Spleen (tissue), 11 donors: ENCODE measurements at regions not wholly inside any gene's neighbourhood (a gene's known extent, or its start where the extent isn't known, plus 50 kb on each side); places are given as distances from the start of the nearest gene placed in this dataset.

Experiments
- DNase-seq: peaks from one replicate; pipeline ENCODE4 v3.0.0-alpha.2; 2020
- H3K27ac ChIP-seq, 8 donors: fragments of 200-600 bp; sonication (generic) in 7 of 8; 1 replicate in 4 of 8; 2 replicates in 4 of 8; pipeline versions ENCODE4 v1.5.0 to v1.8.0; 2016 to 2021; ENCODE audit warnings: inconsistent platforms in 4 of 8, mild to moderate bottlenecking in 4 of 8, moderate library complexity in 1 of 8
- H3K27me3 ChIP-seq, 7 donors: fragments of 200-600 bp; sonication (generic) in 6 of 7; replicated peaks in 1 of 7; 1 replicate in 4 of 7; 2 replicates in 3 of 7; pipeline versions ENCODE4 v1.5.0 to v1.8.0; 2016 to 2021; ENCODE audit warnings: inconsistent platforms in 3 of 7, mild to moderate bottlenecking in 1 of 7
- H3K36me3 ChIP-seq, 6 donors: fragments of 200-600 bp; sonication (generic) in 5 of 6; 1 replicate in 4 of 6; 2 replicates in 2 of 6; pipeline versions ENCODE4 v1.5.0 to v1.8.0; 2016 to 2021; ENCODE audit warnings: inconsistent platforms in 2 of 6
- H3K4me1 ChIP-seq, 6 donors: fragments of 200-600 bp; sonication (generic) in 5 of 6; 1 replicate in 3 of 6; 2 replicates in 3 of 6; pipeline versions ENCODE4 v1.5.0 to v1.8.0; 2016 to 2021; ENCODE audit warnings: inconsistent platforms in 3 of 6
- H3K4me3 ChIP-seq, 8 donors: fragments of 200-600 bp; sonication (generic) in 7 of 8; 1 replicate in 4 of 8; 2 replicates in 4 of 8; pipeline versions ENCODE4 v1.5.0 to v1.8.0; 2016 to 2021; ENCODE audit warnings: inconsistent platforms in 4 of 8, mild to moderate bottlenecking in 4 of 8, moderate library complexity in 2 of 8
- H3K9me3 ChIP-seq, 8 donors: fragments of 200-600 bp; sonication (generic) in 7 of 8; 1 replicate in 4 of 8; 2 replicates in 4 of 8; pipeline versions ENCODE4 v1.5.0 to v1.8.0; 2016 to 2021; ENCODE audit warnings: inconsistent platforms in 4 of 8
- CTCF ChIP-seq, 11 experiments: fragments of 200-600 bp in 7 of 11; fragments of 450-650 bp in 4 of 11; sonication (generic) in 4 of 11; IDR thresholded peaks in 8 of 11; conservative IDR thresholded peaks in 3 of 11; 1 replicate in 7 of 11; 2 replicates in 4 of 11; pipeline versions ENCODE4 v1.4.0 to v1.8.0; 2016 to 2021; ENCODE audit warnings: antibody characterized with exemption in 11 of 11, inconsistent platforms in 4 of 11, mild to moderate bottlenecking in 1 of 11
- POLR2A ChIP-seq, 3 donors: fragments of 450-650 bp; IDR thresholded peaks; one replicate each; pipeline ENCODE4 v1.5.1; 2017; ENCODE audit warnings: antibody characterized with exemption in 3 of 3, mild to moderate bottlenecking in 1 of 3
- POLR2AphosphoS5 ChIP-seq, 3 donors: sonication (generic); formaldehyde crosslinking; IDR thresholded peaks; one replicate each; pipeline ENCODE4 v1.5.1; 2017; ENCODE audit warnings: antibody characterized with exemption in 3 of 3
- WGBS, 5 donors: extraction: QIAGEN DNeasy Blood & Tissue Kit in 3 of 5; methylation state at CpG; one replicate each; pipeline versions ENCODE4 v1.1.5 to v1.1.7; 2013 to 2018; 5-methylcytosine and 5-hydroxymethylcytosine counted together
- intact Hi-C: fragments of 100-400 bp; cut with DNase I; formaldehyde crosslinking; loops from one replicate; pipeline ENCODE4 v1.15.0; 2023; ENCODE audit warnings: low total_unique reads
- donor health status: healthy with polysubstance abuse.
- donor health status: DM: no; HTN: no; CAD: no; lungs with moderate emphysema.
- donor health status: DM: no; HTN: no; CAD: no.
- donor health status: Bipolar disorder and iron deficiency.
- donor health status: healthy.
- donor health status: DM: no; HTN: no; CAD: no.
- donor health status: DM: yes; HTN: yes; CAD: no.

GRCh38 chr10:71089162-71089561 lies 123.2 kb upstream of the UNC5B start:
- intact Hi-C loops, result no loop called here
- H3K27me3 ChIP-seq, result peaks cover 0 to 7% (median 0%) of the 10 kb centered on the region in 7 donors
- no peak for TF ChIP-seq POLR2AphosphoS5 (IDR thresholded peaks at IDR 0.05)
- no peak for TF ChIP-seq POLR2A (IDR thresholded peaks at IDR 0.05)
- TF ChIP-seq CTCF (IDR thresholded peaks at IDR 0.05 in 8 of 11, conservative IDR thresholded peaks at IDR 0.05 in 3 of 11), result no peak
- peaks cover 0 to 8% (median 0%) of the 10 kb centered on the region in 8 donors for H3K9me3 ChIP-seq
- H3K27ac ChIP-seq, result no peak overlapping the region
- no peak for DNase-seq
- H3K36me3 ChIP-seq, result no peaks in the 10 kb centered on the region
- H3K4me1 ChIP-seq, result no peaks in the 10 kb centered on the region
- H3K4me3 ChIP-seq, result no peak overlapping the region
- 73 to 94% (median 77%) methylated on average over 1 of the region's 1 CpG for WGBS, 5 donors

- Histone ChIP-seq H3K4me3 (no peak overlapping the region), H3K36me3 (no peaks in the 10 kb centered on the region), H3K9me3 (peaks cover 0 to 12% (median 0%) of the 10 kb centered on the region in 8 donors), H3K4me1 (no peaks in the 10 kb centered on the region), H3K27ac (no peak overlapping the region), H3K27me3 (peaks cover 0 to 7% (median 0%) of the 10 kb centered on the region in 7 donors)
- intact Hi-C loops, result no loop called here
- no peak for DNase-seq
- TF ChIP-seq POLR2AphosphoS5 (IDR thresholded peaks at IDR 0.05) (no peak), CTCF (IDR thresholded peaks at IDR 0.05 in 8 of 11, conservative IDR thresholded peaks at IDR 0.05 in 3 of 11) (no peak), POLR2A (IDR thresholded peaks at IDR 0.05) (no peak)
- 66 to 96% (median 87%) methylated on average over 5 of the region's 5 CpGs for WGBS, 5 donors
Observed at GRCh38 chr10:71090330-71090729, 122.0 kb upstream of the UNC5B start.

DNA sequence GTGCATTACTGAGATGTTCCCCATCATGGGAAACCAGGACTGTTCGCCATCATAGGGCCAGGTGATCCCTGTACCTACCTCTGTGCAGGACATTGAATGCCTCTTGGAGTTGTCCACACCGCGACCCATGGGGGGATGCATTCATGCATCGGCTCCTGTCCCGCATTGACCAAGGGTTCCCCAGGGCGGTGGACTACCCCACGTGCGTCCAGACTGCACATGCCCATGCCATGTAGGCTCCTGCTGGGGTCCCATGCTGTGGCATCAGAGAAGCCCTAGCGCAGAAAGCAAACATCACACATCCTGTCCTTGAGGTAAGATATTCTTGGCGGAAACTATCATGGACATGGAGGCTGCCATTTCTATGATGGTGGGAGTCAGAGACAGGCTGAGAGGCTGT lies 121.6 kb upstream of the UNC5B start:
- Histone ChIP-seq H3K36me3 (no peaks in the 10 kb centered on the region), H3K4me3 (no peak overlapping the region), H3K9me3 (peaks cover 0 to 12% (median 0%) of the 10 kb centered on the region in 8 donors), H3K27ac (no peak overlapping the region), H3K27me3 (peaks cover 0 to 7% (median 0%) of the 10 kb centered on the region in 7 donors), H3K4me1 (no peaks in the 10 kb centered on the region)
- WGBS, 5 donors, result 89 to 95% (median 93%) methylated on average over 10 of the region's 10 CpGs
- no peak for TF ChIP-seq POLR2A (IDR thresholded peaks at IDR 0.05)
- TF ChIP-seq POLR2AphosphoS5 (IDR thresholded peaks at IDR 0.05), result no peak
- TF ChIP-seq CTCF (IDR thresholded peaks at IDR 0.05 in 8 of 11, conservative IDR thresholded peaks at IDR 0.05 in 3 of 11), result no peak
- DNase-seq, result no peak
- intact Hi-C loops, result no loop called here

DNA sequence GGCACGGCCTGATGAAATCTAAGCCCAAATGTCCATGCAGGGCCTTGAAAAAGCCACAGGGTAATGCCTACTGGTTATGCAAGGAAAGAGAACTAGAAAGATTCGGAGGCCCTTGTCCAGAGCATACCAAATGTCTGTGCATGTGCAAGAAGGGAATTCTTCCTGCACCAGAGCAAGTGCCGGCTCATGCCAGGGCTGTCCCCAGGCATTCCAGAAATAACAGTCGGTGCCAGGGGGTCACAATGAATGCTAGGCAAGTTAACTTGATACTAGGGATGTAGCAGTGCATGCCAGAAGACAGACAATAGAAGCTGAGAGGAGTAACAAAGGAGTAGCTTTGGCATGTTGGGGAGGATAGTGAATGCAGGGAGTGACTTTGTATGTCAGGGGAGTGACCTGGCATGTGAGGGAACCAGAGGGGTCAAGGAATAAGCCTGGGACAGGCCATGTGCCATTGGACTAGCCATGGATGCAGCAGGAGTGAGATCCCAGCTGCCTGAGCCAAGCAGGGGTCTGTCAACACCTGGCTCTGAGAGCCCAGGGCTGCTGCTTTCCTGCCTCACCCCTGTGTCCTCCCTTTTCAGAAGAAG lies 119.5 kb upstream of the UNC5B start:
- intact Hi-C loops, result no loop called here
- 62 to 83% (median 78%) methylated on average over 4 of the region's 4 CpGs for WGBS, 5 donors

More for the DNA sequence above, 119.5 kb upstream of the UNC5B start:
- TF ChIP-seq CTCF (IDR thresholded peaks at IDR 0.05 in 8 of 11, conservative IDR thresholded peaks at IDR 0.05 in 3 of 11), result no peak
- no peak for TF ChIP-seq POLR2A (IDR thresholded peaks at IDR 0.05)
- TF ChIP-seq POLR2AphosphoS5 (IDR thresholded peaks at IDR 0.05), result no peak
- no peaks in the 10 kb centered on the region for H3K36me3 ChIP-seq
- H3K4me1 ChIP-seq, result no peaks in the 10 kb centered on the region
- peaks cover 0 to 12% (median 0%) of the 10 kb centered on the region in 8 donors for H3K9me3 ChIP-seq
- H3K4me3 ChIP-seq, result no peak overlapping the region
- DNase-seq, result no peak
- H3K27ac ChIP-seq, result no peak overlapping the region
- H3K27me3 ChIP-seq, result peaks cover 0 to 7% (median 0%) of the 10 kb centered on the region in 7 donors
